NT2/D1 (cell line): ENCODE measurements at regions not wholly inside any gene's neighbourhood (a gene's known extent, or its start where the extent isn't known, plus 50 kb on each side); places are given as distances from the start of the nearest gene placed in this dataset.

ENCODE experiments used
- SUZ12 ChIP-seq: IDR thresholded peaks from 2 replicates; pipeline ENCODE4 v1.6.1; 2011; ENCODE audit not compliant: insufficient read length, insufficient read depth; ENCODE audit errors: extremely low read depth
- YY1 ChIP-seq: IDR thresholded peaks from 2 replicates; pipeline ENCODE4 v1.6.1; 2011; ENCODE audit not compliant: insufficient read length, insufficient read depth

DNA sequence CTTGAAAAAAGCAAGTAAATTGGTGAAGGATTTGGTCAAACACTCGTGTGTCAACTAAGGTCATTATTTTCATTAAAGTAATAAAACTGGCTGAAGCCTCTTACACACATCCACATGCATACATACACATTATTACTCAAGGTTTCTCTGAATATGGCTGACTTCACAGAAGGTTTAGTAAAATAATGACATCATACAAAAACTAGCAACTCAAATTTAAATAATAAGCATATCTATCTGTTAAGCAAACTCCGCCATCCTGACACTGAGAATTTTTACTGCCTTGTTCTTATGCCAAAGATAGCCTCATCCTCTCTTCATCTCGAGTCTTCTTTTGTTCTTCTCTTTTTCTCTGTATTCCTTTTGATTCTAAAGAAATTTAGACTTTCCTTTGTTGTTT lies 739.1 kb downstream of the GBE1 start:
- TF ChIP-seq YY1 (no peak), SUZ12 (no peak)
